ENCODE measurements at regions not wholly inside any gene's neighbourhood (a gene's known extent, or its start where the extent isn't known, plus 50 kb on each side); places are given as distances from the start of the nearest gene placed in this dataset.

DNA sequence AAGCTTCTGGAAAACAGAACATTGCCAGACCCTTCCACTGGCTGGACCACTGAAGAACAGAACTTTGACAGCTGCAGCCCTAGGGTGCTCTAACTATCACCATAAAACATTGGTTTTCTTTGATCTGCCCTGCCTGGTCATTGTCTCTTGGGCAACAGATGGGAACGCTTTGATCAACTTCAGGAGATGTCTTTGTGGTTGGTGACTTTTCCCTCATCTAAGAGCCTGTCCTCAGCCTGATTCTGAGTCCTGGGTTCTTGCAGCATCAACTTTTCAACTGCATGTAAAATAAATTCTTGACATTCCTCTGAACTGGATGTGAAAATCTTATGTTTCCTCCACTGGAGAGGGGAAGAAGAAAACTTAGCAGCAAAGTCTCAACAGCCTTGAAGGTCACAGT, 53.1 kb upstream of the ZNRF2 start:
- Histone ChIP-seq H3K27ac (ENCODE audit: poor library complexity, severe bottlenecking) (no peak overlapping the region), H3K4me3 (ENCODE audit: severe bottlenecking) (no peak overlapping the region), H3K27me3 (ENCODE audit: insufficient read depth, poor library complexity, severe bottlenecking) (no peaks in the 10 kb centered on the region), H3K4me1 (ENCODE audit: insufficient read depth, poor library complexity, severe bottlenecking) (peaks cover 8% of the 10 kb centered on the region), H3K9me3 (ENCODE audit: severe bottlenecking) (no peaks in the 10 kb centered on the region), H3K36me3 (ENCODE audit: low read depth) (no peaks in the 10 kb centered on the region)
- ATAC-seq (ENCODE audit: low read depth) (no peak), DNase-seq (ENCODE audit: low spot score) (no peak)
- TF ChIP-seq CTCF (IDR thresholded peaks at IDR 0.05; ENCODE audit: poor library complexity, severe bottlenecking): no peak

DNA sequence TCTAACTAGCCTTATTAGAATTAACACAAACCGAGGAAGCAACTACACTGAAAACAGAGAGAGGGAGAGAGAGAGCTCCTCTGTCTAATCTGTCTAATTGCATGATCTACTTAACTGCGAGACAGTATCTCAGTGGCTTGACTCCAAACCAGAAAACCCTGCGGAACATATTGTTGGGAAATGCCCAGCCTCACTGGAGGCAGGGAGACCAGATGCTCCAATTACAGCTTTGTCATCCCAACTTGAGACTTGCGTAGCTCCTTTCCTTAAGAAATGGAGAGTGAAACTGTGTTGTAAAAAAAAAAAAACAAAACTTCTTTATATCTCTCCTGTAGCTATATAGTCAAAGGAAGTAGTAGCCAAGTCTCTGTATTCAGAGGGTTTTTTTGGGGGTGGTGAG, 52.0 kb upstream of the ZNRF2 start:
- H3K4me3 ChIP-seq (ENCODE audit: severe bottlenecking): no peak overlapping the region
- H3K9me3 ChIP-seq (ENCODE audit: severe bottlenecking): no peaks in the 10 kb centered on the region
- H3K4me1 ChIP-seq (ENCODE audit: insufficient read depth, poor library complexity, severe bottlenecking): no peaks in the 10 kb centered on the region
- H3K27ac ChIP-seq (ENCODE audit: poor library complexity, severe bottlenecking): no peak overlapping the region
- H3K27me3 ChIP-seq (ENCODE audit: insufficient read depth, poor library complexity, severe bottlenecking): no peaks in the 10 kb centered on the region
- ATAC-seq (ENCODE audit: low read depth) (no peak), DNase-seq (ENCODE audit: low spot score) (no peak)
- no peaks in the 10 kb centered on the region for H3K36me3 ChIP-seq (ENCODE audit: low read depth)
- no peak for TF ChIP-seq CTCF (IDR thresholded peaks at IDR 0.05; ENCODE audit: poor library complexity, severe bottlenecking)
